HL-60 (cell line): ENCODE measurements at regions not wholly inside any gene's neighbourhood (a gene's known extent, or its start where the extent isn't known, plus 50 kb on each side); places are given as distances from the start of the nearest gene placed in this dataset.
A peak's percentile ranks its signal among the peaks of the same experiment; 100 is the strongest.
"Not testable (repeated sequence)": the region's sequence is repeated elsewhere in the genome, so short reads cannot be mapped to it uniquely, and the experiment has no call there.

Source experiments
- DNase-seq, 2 experiments: peaks; one replicate each; pipeline ENCODE4 v3.0.0-alpha.2; 2010 to 2020; ENCODE audit warnings: low read depth in 1 of 2, low spot score in 1 of 2
- H3K27ac ChIP-seq: fragments of 250-450 bp; sonication (Bioruptor Pico); replicated peaks from 2 replicates; pipeline ENCODE4 v1.5.1; 2020; ENCODE audit warnings: mild to moderate bottlenecking, moderate library complexity
- H3K27me3 ChIP-seq: fragments of 250-450 bp; sonication (Bioruptor Pico); 2 replicates; pipeline ENCODE4 v1.5.1; 2021; ENCODE audit warnings: mild to moderate bottlenecking, moderate library complexity; ENCODE audit not compliant: insufficient read depth, poor library complexity, severe bottlenecking
- H3K4me3 ChIP-seq: replicated peaks from 2 replicates; pipeline ENCODE4 v1.5.1; 2011; ENCODE audit warnings: mild to moderate bottlenecking, control low read depth, low read length; ENCODE audit not compliant: insufficient read depth
- GABPA ChIP-seq: IDR thresholded peaks from 2 replicates; pipeline ENCODE4 v1.6.1; 2012; ENCODE audit warnings: low read depth
- POLR2AphosphoS5 ChIP-seq: IDR thresholded peaks from 2 replicates; pipeline ENCODE4 v1.6.1; 2012; ENCODE audit warnings: low read depth
- SPI1 ChIP-seq: IDR thresholded peaks from 2 replicates; pipeline ENCODE4 v1.6.1; 2012; ENCODE audit warnings: low read depth, mild to moderate bottlenecking, borderline replicate concordance
- TF ChIP-seq, protein P1 (sequence below): IDR thresholded peaks from one replicate; pipeline ENCODE4 v1.5.1; 2011; ENCODE audit warnings: low read length, control low read depth, inconsistent platforms; ENCODE audit not compliant: insufficient read depth
- TF ChIP-seq, protein P2 (sequence below): IDR thresholded peaks from 2 replicates; pipeline ENCODE4 v1.6.1; 2012; ENCODE audit warnings: low read depth; ENCODE audit not compliant: insufficient replicate concordance

DNA sequence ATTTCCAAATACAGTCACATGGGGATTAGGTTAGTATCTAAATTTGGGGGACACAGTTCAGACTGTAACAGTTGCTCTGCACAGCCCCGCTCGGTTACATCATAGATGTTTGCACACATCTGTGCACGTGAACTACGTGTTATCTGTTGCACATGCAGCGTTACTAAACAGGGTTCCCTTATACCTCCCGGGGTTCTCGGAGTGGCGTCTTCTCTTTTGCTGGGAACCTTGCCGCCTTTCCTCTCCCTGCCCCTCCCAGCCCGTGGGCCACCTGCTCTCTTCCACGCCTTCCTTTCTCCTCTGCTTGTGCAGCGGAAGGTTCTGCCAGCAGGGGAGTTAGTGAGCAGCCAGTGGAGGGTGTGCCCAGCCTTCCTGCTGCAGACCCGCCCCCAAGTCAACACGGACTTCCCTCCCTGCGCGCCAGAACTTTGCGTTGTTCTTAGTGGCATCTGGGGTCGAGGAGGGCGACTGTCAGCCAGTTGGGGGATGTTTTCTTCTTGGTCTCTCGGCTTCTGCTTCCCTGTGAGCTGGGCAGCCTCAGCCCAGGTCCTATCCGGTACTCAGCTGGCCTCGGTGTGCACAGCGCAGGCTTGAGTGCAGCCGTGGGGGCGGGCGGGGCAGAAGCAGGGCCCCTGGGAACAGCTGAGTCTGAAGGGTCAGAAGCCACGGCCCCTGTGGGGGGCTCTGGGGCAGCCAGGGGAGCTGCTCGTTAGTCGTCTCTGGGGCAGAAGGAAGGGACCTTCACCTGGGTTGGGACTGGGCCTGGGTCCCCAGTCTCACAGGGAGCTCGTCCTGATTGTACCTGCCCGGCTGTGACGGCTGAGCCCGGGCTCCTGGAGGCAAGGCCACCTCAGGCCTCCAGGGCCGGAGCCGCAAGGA is 146.7 kb downstream of the IGLL1 start:
- peak; percentile 17 to 43 for DNase-seq
- H3K27ac ChIP-seq, H3K27me3 ChIP-seq, H3K4me3 ChIP-seq: not testable (repeated sequence)
- peak; percentile 12; the same call in 1 of the 2 replicates for TF ChIP-seq SPI1
- TF ChIP-seq, protein P1, sequence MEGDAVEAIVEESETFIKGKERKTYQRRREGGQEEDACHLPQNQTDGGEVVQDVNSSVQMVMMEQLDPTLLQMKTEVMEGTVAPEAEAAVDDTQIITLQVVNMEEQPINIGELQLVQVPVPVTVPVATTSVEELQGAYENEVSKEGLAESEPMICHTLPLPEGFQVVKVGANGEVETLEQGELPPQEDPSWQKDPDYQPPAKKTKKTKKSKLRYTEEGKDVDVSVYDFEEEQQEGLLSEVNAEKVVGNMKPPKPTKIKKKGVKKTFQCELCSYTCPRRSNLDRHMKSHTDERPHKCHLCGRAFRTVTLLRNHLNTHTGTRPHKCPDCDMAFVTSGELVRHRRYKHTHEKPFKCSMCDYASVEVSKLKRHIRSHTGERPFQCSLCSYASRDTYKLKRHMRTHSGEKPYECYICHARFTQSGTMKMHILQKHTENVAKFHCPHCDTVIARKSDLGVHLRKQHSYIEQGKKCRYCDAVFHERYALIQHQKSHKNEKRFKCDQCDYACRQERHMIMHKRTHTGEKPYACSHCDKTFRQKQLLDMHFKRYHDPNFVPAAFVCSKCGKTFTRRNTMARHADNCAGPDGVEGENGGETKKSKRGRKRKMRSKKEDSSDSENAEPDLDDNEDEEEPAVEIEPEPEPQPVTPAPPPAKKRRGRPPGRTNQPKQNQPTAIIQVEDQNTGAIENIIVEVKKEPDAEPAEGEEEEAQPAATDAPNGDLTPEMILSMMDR: peak; percentile 5

DNA sequence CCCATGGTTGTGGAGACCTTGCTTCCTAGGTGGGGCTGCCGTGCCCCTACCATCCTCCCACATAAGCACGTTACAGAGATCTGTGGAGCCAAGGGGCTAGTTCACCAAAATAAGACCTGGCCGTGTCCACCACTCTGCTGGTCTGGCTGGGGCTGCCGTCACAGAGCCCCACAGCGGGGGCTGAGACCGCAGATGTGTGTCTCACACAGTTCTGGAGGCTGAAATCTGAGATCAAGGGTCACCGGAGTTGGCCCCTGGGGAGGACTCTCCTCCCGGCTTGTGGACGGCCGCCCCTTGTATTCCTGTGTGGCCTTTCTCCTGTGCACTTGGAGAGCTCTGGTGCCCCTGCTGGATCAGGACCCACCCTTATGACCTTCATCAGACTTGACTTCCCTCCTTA is 147.4 kb downstream of the IGLL1 start:
- H3K4me3 ChIP-seq, H3K27ac ChIP-seq, H3K27me3 ChIP-seq, DNase-seq: not testable (repeated sequence)

DNA sequence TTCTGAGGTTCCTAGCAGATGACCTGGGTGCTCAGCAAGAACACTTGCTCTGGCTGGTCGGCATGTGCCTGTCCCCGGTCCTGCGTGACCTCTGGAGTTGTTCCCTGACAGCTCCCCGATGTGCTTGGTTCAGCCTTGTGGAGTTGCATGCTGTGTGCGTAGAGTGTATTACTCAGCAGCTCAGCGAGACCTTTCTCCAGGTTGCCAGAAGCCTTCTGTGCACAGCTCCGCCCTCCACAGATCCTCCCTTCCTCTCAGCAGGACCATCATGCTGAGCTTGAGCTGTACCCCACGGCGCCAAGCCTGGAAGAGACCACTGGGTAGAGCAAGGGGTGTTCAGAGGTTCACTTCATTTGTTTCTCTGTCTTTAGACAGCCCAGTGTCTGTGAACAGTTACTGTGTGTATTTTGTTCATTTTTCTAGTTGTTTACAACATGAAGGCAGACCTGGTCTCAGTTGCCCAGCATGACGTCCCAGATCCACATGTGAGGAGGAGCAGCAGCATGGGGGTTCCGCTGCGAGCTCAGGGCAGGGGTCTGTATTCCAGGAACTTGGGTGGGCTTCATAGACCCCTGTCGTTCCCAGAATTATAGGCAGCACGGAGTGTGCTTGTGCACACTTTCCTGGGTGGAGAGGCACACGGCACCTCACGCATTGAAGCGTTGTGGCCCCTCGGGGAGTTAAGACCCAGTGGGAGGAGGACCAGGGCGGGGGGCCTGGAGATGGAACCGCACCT is 148.6 kb downstream of the IGLL1 start:
- DNase-seq: no peak
- Histone ChIP-seq H3K27me3 (no peaks in the 10 kb centered on the region), H3K4me3 (no peak overlapping the region), H3K27ac (no peak overlapping the region)
- TF ChIP-seq POLR2AphosphoS5 (no peak), GABPA (no peak), SPI1 (no peak)
- TF ChIP-seq, protein P1: no peak

DNA sequence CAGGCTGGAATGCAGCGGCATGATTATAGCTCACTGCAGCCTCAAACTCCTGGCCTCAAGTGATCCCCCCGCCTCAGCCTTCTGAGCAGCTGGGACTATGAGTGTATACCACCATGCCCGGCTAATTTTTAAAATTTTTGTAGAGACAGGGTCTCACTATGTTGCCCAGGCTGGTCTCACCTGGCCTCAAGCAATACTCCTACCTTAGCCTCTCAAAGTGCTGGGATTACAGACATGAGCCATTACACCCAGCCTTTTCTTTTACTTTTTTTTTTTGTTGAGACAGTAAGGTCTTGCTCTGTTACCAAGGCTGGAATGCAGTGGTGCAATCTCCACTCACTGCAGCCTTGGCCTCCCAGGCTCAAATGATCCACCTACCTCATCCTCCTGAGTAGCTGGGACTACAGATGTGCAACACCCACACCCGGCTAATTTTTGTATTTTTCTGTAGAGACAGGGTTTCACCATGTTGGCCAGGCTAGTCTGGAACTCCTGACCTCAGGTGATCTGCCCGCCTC is 155.5 kb downstream of the IGLL1 start:
- H3K27me3 ChIP-seq, DNase-seq, H3K4me3 ChIP-seq, H3K27ac ChIP-seq: not testable (repeated sequence)

DNA sequence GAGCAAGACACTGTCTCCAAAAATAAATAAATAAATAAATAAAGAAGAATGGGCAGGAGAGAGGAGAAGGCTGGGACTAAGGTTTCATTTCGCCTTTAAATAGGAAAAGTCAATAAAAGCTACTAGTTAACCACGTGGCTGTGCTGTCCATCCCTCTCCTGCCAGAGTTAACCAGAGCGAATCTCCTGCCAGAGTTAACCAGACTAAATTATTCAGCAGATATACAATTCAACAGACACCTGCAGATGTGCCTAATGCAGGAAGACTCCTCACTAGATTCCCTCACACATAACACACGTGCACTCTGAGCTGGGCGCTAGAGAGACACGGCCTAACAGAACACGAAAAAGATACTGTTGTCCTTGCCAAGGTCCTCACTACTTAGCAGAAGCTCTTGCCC is 156.1 kb downstream of the IGLL1 start:
- DNase-seq: no peak
- no peaks in the 10 kb centered on the region for H3K27me3 ChIP-seq
- TF ChIP-seq SPI1: no peak
- TF ChIP-seq, protein P1: no peak
- no peak for TF ChIP-seq POLR2AphosphoS5
- TF ChIP-seq, protein P2, sequence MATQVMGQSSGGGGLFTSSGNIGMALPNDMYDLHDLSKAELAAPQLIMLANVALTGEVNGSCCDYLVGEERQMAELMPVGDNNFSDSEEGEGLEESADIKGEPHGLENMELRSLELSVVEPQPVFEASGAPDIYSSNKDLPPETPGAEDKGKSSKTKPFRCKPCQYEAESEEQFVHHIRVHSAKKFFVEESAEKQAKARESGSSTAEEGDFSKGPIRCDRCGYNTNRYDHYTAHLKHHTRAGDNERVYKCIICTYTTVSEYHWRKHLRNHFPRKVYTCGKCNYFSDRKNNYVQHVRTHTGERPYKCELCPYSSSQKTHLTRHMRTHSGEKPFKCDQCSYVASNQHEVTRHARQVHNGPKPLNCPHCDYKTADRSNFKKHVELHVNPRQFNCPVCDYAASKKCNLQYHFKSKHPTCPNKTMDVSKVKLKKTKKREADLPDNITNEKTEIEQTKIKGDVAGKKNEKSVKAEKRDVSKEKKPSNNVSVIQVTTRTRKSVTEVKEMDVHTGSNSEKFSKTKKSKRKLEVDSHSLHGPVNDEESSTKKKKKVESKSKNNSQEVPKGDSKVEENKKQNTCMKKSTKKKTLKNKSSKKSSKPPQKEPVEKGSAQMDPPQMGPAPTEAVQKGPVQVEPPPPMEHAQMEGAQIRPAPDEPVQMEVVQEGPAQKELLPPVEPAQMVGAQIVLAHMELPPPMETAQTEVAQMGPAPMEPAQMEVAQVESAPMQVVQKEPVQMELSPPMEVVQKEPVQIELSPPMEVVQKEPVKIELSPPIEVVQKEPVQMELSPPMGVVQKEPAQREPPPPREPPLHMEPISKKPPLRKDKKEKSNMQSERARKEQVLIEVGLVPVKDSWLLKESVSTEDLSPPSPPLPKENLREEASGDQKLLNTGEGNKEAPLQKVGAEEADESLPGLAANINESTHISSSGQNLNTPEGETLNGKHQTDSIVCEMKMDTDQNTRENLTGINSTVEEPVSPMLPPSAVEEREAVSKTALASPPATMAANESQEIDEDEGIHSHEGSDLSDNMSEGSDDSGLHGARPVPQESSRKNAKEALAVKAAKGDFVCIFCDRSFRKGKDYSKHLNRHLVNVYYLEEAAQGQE: no peak
- TF ChIP-seq GABPA: no peak
- H3K4me3 ChIP-seq: no peak overlapping the region
- no peak overlapping the region for H3K27ac ChIP-seq

DNA sequence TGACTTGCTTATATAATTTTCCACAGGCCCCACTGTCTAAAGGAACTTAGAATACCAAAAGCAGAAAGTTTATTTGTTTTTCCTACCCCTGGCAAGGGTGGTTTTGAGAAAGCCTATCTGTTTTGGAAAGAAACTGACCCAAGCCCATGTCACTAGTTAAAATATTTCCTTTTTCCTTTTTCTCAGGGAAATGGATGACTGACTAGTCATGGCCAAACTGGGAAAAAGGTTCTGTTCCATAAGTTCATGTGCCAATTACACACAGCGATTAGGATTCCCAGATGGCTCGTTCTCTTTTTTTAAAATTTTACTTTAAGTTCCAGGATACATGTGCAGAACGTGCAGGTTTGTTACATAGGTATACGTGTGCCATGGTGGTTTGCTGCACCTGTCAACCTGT is 157.8 kb downstream of the IGLL1 start:
- H3K27me3 ChIP-seq, DNase-seq, H3K4me3 ChIP-seq, H3K27ac ChIP-seq: not testable (repeated sequence)

DNA sequence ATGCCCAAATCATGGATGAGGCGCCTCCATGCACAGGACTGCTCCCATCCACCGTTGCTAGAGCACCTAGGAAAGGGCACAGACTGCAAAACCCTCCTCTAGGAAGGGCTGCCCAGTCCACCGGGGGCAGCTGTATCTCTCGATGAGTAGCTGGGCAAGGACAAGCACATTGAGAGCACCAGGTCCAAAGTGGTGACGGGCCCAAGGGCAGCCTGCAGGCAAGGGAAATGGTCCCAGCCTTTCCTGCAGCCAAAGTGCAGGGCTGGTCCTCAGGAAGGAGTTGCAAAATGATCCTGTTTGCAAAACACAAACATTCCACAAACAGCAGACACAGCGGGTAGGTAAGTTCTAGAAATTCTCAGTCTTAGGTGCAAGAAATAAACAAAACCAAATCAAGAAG is 158.8 kb downstream of the IGLL1 start:
- not testable (repeated sequence) for DNase-seq, H3K27ac ChIP-seq, H3K27me3 ChIP-seq, H3K4me3 ChIP-seq
